GM21526 (cell line): ENCODE measurements at regions not wholly inside any gene's neighbourhood (a gene's known extent, or its start where the extent isn't known, plus 50 kb on each side); places are given as distances from the start of the nearest gene placed in this dataset.
A peak's percentile ranks its signal among the peaks of the same experiment; 100 is the strongest.

ENCODE experiments used
- ATAC-seq: cut with Tn5 transposase; IDR thresholded peaks from one replicate; pipeline ENCODE4 v1.9.1; 2021; ENCODE audit warnings: moderate library complexity; ENCODE audit not compliant: unreplicated experiment, low FRiP score

DNA sequence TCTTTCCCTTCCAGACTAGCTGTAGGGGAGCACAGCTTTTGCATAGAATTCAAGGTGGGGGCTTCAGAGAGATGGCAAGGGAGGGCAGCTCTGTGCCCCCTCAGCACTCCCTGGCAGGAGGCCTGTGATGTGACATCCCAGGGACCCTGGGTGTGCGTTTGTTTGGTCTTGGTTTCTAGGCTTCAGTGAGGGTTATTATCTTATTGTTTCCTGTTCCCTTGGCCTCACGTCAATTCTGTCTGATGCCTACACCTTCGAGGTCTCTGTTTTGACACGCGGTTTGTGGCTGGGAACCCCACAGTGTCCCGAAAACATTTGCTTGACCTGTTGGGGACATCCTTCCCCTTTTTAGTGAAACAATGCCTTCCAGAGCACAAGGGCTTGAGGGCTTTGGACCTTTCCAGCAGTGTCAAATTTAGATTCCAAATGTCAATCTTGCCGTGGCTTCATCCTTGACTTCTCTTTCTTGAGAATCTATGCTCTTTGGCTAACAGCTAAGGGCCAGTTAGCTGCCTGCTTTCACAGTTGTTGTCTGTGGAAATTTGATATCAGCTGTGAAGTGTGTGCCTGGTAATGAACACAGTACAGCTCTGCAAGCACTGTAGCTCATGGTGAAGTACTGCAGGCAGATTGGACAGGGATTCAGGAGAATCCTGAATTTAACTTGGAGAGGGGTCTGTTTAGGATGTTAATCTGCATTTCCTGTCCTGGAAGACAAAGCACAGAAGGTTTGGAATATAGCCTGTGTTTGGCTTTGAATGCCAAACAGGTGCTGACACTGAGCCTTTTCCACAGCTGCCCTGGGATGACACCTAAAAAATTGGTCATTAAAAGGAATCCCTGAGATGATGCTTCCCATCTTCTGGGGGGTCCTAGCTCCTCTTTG lies 108.2 kb upstream of the CXCR4 start:
- ATAC-seq = no peak

GRCh38 chr2:136223274-136223673 lies 105.3 kb upstream of the CXCR4 start:
- ATAC-seq = no peak

- no peak for ATAC-seq
Measured at GRCh38 chr2:136222862-136223261, 104.9 kb upstream of the CXCR4 start.

DNA sequence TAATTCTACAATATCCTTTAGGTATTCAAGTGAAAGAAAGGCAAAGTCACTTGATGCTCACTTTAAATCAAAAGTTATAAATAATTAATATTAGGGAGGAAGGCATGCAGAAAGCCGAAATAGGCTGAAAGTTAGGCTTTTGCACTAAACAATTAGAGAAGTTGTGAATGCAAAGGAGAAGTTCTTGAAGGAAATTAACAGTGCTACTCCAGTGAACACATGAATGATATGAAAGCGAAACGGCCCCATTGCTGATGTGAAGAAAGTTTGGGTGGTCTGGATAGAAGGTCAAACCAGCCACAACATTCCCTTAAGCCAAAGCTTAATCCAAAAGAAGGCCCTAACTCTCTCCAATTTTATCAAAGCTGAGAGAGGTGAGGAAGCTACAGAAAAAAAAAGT lies 103.1 kb upstream of the CXCR4 start:
- ATAC-seq = no peak

- no peak for ATAC-seq
Measured at GRCh38 chr2:136219963-136220362, 102.0 kb upstream of the CXCR4 start.

GRCh38 chr2:136219341-136219740 lies 101.4 kb upstream of the CXCR4 start:
- ATAC-seq = no peak

DNA sequence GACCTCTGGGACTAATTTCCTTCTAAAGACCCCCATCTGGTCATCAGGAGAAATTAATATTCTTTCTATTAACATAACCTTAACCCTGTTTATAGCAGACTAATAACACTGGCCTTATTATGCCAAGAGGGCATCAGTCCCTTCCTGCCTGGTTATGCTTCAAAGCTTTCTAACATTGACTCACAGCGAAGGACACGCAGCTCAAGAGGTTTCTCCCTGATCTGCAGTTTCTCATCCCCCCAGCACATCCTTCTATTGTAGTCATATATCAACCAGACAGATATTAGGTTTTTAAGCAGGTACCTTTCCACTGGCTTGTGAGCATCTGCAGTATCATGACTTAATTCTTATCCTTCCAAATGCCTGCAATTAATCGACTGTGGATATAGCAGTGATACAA lies 100.0 kb upstream of the CXCR4 start:
- ATAC-seq = no peak

DNA sequence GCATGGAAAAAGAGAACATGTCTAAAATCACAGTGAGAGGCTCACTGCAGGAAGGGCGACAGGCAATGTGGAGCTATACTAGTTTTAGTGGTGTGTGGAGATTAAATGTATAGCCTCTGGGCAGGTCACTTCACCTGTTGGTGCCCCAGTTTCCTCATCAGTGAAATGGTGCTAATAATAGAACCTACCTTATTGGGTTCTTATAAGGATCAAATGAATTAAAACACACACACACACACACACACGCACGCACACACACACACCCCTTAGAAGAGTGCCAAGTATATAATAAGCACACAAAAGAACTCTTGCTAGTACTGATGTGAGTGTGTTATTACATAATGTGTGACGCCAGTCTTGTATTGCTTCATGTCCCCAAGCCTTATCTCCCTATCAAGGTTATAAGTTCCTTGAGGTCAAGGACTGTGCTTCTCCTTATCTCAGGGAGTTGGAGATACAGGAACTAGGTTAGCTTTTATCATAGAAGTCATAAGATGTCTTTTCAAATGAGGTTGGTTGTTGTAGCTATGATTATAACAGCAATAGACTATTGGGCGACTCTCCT lies 98.0 kb upstream of the CXCR4 start:
- no peak for ATAC-seq

DNA sequence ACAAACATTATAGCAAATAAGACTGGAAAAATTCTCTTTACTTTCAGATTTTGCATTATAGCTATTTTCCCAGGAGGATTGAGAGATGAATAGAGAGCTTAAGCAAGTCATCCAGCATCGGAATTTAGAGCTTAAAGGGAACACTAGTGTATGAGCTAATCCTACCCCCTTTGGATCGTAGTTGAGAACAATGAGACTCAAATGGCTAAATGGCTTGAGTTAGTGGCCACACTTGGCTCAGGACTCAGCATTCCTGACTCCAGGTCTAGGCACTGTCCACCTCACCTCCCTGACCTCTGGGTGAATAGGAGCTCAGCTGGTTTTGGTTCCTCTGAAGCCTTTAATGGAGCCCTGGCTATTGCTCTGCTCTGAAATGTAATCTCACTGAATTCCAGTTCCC lies 97.5 kb upstream of the CXCR4 start:
- no peak for ATAC-seq

DNA sequence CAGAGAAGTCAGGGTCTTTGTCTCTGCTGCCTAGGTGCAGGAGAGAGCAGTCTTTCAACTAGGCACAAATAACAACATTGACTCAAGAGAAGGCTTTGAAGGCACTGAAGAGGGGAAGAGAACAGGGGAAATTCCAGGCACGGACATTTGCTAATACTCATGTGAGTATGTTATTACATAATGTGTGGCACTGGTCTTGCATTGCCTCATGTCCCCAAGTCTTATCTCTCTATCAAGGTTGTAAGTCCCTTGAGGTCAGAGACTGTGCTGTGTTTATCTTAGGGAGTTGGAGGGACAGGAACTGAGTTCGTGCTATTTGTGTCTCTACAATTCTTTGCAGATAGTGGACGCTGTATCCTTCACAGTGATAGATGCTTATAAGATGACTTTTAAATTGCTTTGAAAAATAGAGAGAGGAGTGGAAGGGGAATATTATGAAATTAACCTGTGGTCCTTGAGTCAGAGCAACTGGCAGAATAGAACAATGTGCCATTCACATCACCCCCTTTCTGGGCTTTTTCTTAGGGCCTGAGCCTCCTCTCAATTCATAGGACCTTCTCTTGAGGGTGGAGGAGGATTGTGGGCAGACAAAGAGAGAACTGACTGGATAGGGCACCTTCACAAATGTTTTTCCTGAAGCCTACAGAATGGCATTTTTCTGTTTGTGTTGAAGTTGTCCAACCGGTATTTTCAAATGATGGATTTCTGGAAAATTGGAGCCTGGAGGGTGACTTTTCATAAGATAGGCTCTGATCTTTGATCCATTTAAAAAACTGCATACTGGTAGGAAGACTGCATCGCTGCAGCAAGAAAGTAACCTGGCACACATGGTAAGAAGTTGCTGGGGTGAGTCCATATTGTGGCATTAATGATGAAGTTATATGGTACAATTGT lies 96.6 kb upstream of the CXCR4 start:
- ATAC-seq = no peak

GRCh38 chr2:136213836-136214235 lies 95.9 kb upstream of the CXCR4 start:
- no peak for ATAC-seq

GRCh38 chr2:136212426-136213378 lies 94.8 kb upstream of the CXCR4 start:
- no peak for ATAC-seq

- ATAC-seq = no peak
Measured at GRCh38 chr2:136211701-136212100, 93.8 kb upstream of the CXCR4 start.

DNA sequence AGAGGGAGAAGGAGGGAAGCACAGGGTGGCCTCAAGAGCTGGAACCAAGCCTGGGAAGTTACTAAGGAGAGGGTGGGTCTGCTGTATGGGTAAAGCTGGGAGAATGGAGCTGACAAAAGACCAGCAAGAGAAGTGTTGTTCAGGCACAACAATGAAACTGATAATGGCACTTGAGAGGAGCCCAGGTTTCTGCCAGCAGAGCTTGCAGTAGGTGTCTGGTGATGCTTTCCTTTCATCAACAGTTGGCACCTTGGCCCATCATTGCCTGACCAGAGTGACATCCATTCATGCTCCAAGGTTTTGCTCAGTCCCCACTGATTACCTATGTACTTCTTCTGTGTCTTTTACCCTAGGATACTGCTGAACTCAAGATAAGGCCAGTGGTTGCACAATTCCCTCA lies 92.9 kb upstream of the CXCR4 start:
- no peak for ATAC-seq

GRCh38 chr2:136210455-136210805 lies 92.5 kb upstream of the CXCR4 start:
- ATAC-seq = no peak

DNA sequence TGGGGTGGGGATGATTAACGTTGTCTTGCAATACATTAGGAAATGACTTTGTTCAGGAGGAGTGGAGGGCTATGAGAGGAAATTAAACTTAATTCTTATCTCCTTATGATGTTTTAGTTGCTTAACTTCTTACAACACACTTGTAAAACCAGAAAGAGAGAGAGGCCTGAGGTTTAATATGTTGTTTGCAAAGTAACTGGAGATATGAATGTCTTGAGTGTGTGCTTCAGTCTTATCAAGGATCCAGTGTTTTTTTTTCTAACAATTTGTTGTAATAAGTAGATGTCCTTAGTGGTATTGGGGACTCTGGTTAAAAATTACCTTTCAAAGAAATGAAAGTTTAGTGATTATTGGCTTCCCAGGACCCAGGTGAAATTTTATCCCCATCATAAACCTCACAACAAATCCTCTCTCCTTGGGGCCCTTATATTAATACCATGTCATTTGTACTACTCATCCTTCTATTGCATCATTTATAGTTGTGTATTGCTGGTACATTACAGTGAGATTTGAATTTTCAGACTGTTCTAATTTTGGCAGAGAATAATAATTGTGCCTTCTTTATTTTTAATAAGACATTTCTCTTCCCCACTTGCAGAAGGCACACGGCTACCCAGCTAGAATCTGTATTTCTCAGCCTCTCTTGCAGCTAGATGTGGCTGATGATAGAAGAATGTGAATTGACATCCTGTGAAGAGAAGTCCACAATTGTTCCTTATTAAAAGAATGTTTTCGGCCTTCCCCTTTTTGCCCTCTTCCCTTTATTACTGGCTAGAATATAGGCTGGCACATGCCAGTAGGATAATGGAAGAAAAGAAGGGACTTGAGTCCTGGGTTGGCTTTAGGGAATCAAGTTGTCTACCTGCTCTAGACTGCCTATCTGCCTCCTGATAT lies 91.9 kb upstream of the CXCR4 start:
- ATAC-seq = no peak

- ATAC-seq = no peak
Measured at GRCh38 chr2:136208682-136209420, 90.9 kb upstream of the CXCR4 start.

- peak; percentile 3 for ATAC-seq
Measured at GRCh38 chr2:136207665-136208064, 89.7 kb upstream of the CXCR4 start.
